Erythroblast (primary cell): ENCODE measurements at regions not wholly inside any gene's neighbourhood (a gene's known extent, or its start where the extent isn't known, plus 50 kb on each side); places are given as distances from the start of the nearest gene placed in this dataset.

Experiments
- GATA1 ChIP-seq: IDR thresholded peaks from 2 replicates; pipeline ENCODE4 v1.6.1; 2011; ENCODE audit warnings: low read depth, mild to moderate bottlenecking, control low read depth, low read length, moderate library complexity
- POLR2A ChIP-seq: IDR thresholded peaks from 2 replicates; pipeline ENCODE4 v1.6.1; 2011; ENCODE audit warnings: mild to moderate bottlenecking, low read length

- TF ChIP-seq POLR2A (no peak), GATA1 (no peak)
Measured at GRCh38 chr22:49663311-49663711, 164.4 kb downstream of the BRD1 start.
